PC-9 (cell line): ENCODE measurements at regions not wholly inside any gene's neighbourhood (a gene's known extent, or its start where the extent isn't known, plus 50 kb on each side); places are given as distances from the start of the nearest gene placed in this dataset.

Source experiments
- BruUV-seq: library from RNA; stranded (reverse); fragments of 400-500 nt; replicated peaks from 2 replicates; lab custom pipeline; 2021; lab: Mats Ljungman, UMichigan
- CTCF ChIA-PET: fragments of 300-600 bp; sonication (Branson Sonifier 250); formaldehyde crosslinking; loops from one replicate; lab custom pipeline; 2022; ENCODE audit warnings: antibody characterized with exemption; lab: Charles Lee
- POLR2A ChIA-PET: fragments of 300-600 bp; sonication (Branson Sonifier 250); formaldehyde crosslinking; loops from one replicate; lab custom pipeline; 2022; ENCODE audit warnings: antibody characterized with exemption; ENCODE audit not compliant: unreplicated experiment; lab: Charles Lee
- DNase-seq, 2 experiments: peaks; one replicate each; pipeline versions ENCODE4 v3.0.0 to v3.0.0-alpha.2; 2015 to 2022; ENCODE audit warnings: mixed read lengths in 1 of 2
- H2AFZ ChIP-seq: fragments of 200-600 bp; sonication (generic); 2 replicates; pipeline ENCODE4 v1.8.1; 2017; ENCODE audit warnings: antibody characterized with exemption
- H3F3A ChIP-seq: fragments of 200-600 bp; sonication (generic); 2 replicates; pipeline ENCODE4 v1.8.1; 2017; ENCODE audit warnings: antibody characterized with exemption, mild to moderate bottlenecking, low read depth; ENCODE audit not compliant: insufficient read depth
- H3K27ac ChIP-seq: fragments of 200-600 bp; sonication (generic); 2 replicates; pipeline ENCODE4 v1.6.1; 2016; ENCODE audit warnings: mixed run types
- H3K27me3 ChIP-seq: fragments of 200-600 bp; sonication (generic); 2 replicates; pipeline ENCODE4 v1.6.1; 2016; ENCODE audit warnings: low read depth, mixed run types; ENCODE audit not compliant: insufficient read depth
- H3K36me3 ChIP-seq: fragments of 200-600 bp; sonication (generic); 2 replicates; pipeline ENCODE4 v1.6.1; 2016; ENCODE audit warnings: low read depth, mixed run types
- H3K4me1 ChIP-seq: fragments of 200-600 bp; sonication (generic); replicated peaks from 2 replicates; pipeline ENCODE4 v1.6.1; 2016; ENCODE audit warnings: mixed run types; ENCODE audit not compliant: insufficient read depth
- H3K4me2 ChIP-seq: fragments of 200-600 bp; sonication (generic); 2 replicates; pipeline ENCODE4 v1.6.1; 2017; ENCODE audit warnings: mixed run types
- H3K4me3 ChIP-seq: fragments of 200-600 bp; sonication (generic); 2 replicates; pipeline ENCODE4 v1.6.1; 2016; ENCODE audit warnings: mixed run types
- H3K79me2 ChIP-seq: fragments of 200-600 bp; sonication (generic); 2 replicates; pipeline ENCODE4 v1.6.1; 2017; ENCODE audit warnings: low read depth, mixed run types
- H3K9me2 ChIP-seq: fragments of 200-600 bp; sonication (generic); 2 replicates; pipeline ENCODE4 v1.8.1; 2017; ENCODE audit warnings: mild to moderate bottlenecking; ENCODE audit not compliant: insufficient read depth
- H3K9me3 ChIP-seq: fragments of 200-600 bp; sonication (generic); 2 replicates; pipeline ENCODE4 v1.8.1; 2016; ENCODE audit warnings: low read depth; ENCODE audit not compliant: insufficient read depth
- H4K20me1 ChIP-seq: fragments of 200-600 bp; sonication (generic); 2 replicates; pipeline ENCODE4 v1.8.1; 2017; ENCODE audit not compliant: insufficient read depth
- CTCF ChIP-seq: fragments of 200-600 bp; sonication (generic); conservative IDR thresholded peaks from 2 replicates; pipeline ENCODE4 v1.6.1; 2017; ENCODE audit warnings: mixed run types, antibody characterized with exemption, mild to moderate bottlenecking, moderate library complexity
- EZH2 ChIP-seq: fragments of 200-600 bp; sonication (generic); IDR thresholded peaks from 2 replicates; pipeline ENCODE4 v1.8.0; 2017; ENCODE audit warnings: antibody characterized with exemption, low read depth
- intact Hi-C: fragments of 100-400 bp; cut with micrococcal nuclease; formaldehyde crosslinking; loops from one replicate; pipeline ENCODE4 v1.10.0; 2022; ENCODE audit not compliant: unreplicated experiment

- TF ChIP-seq EZH2, result no peak
- no peak for TF ChIP-seq CTCF
- POLR2A ChIA-PET, result no interaction called here
- no peaks in the 10 kb centered on the region for H3K9me3 ChIP-seq
- intact Hi-C loops, result no loop called here
- no peak overlapping the region for H3K4me3 ChIP-seq
- H3K4me2 ChIP-seq, result no peak overlapping the region
- no peaks in the 10 kb centered on the region for H3K36me3 ChIP-seq
- H3K4me1 ChIP-seq, result no peaks in the 10 kb centered on the region
- CTCF ChIA-PET, result interaction anchor here (1.0 kb wide), 1 partner anchor 44 kb away, joined by 4 read pairs; no protein-coding TSS in a partner anchor
- H3K27ac ChIP-seq, result no peak overlapping the region
- no peaks in the 10 kb centered on the region for H3F3A ChIP-seq
- no peaks in the 10 kb centered on the region for H3K9me2 ChIP-seq
- H3K79me2 ChIP-seq, result no peaks in the 10 kb centered on the region
- no peak overlapping the region for H2AFZ ChIP-seq
- no peaks in the 10 kb centered on the region for H3K27me3 ChIP-seq
- DNase-seq, result no peak
- H4K20me1 ChIP-seq, result no peaks in the 10 kb centered on the region
- BruUV-seq, result no TSS peak
Measured at GRCh38 chr2:215782295-215782694, 231.1 kb downstream of the MREG start.

DNA sequence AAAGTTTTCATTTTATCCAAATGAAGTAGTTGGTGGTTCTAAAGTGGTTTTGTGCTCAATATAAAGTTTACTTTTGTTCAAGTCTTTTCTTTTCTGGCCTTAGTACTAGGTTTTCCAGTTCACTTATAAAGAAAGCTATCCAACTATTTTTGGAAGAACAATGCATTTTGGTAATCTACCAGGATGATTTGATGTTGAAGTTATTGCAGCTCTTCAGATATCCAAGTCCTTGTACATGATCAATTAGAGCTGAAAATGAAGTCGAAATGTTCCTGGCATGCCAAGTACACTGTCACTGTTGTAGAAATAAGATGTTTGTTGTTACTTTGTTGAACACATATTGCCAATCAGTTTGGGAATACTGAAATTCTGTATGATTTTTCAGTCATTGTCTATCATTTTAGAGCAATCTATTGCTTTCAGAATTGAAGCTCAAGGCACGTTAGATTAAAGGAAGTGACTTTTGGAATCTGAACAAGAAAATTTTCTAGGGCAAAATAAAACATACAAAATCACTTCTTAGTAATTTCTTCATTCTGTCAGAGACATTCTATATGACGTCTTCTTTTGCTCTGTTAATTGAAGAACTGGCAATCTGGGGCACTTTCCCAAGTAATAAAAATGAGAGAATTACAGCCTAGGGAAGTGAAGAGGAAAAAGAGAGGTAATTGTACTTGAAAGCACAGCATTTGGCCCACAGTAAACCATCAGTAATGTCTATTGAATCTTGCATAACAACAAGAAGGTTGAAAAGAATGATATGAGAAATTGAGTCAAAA lies 232.3 kb downstream of the MREG start:
- Histone ChIP-seq H3K4me2 (no peak overlapping the region), H3K4me1 (no peaks in the 10 kb centered on the region), H3K27me3 (no peaks in the 10 kb centered on the region), H2AFZ (no peak overlapping the region), H3K79me2 (no peaks in the 10 kb centered on the region), H4K20me1 (no peaks in the 10 kb centered on the region), H3K9me2 (no peaks in the 10 kb centered on the region), H3K4me3 (no peak overlapping the region), H3F3A (no peaks in the 10 kb centered on the region), H3K27ac (no peak overlapping the region), H3K9me3 (no peaks in the 10 kb centered on the region), H3K36me3 (no peaks in the 10 kb centered on the region)
- DNase-seq, result no peak
- no peak for TF ChIP-seq CTCF
- no peak for TF ChIP-seq EZH2
- intact Hi-C loops, result no loop called here
- ChIA-PET POLR2A (no interaction called here), CTCF (interaction anchor here (0.5 kb wide), 1 partner anchor 982 kb away, joined by 5 read pairs; no protein-coding TSS in a partner anchor)
- BruUV-seq, result no TSS peak

DNA sequence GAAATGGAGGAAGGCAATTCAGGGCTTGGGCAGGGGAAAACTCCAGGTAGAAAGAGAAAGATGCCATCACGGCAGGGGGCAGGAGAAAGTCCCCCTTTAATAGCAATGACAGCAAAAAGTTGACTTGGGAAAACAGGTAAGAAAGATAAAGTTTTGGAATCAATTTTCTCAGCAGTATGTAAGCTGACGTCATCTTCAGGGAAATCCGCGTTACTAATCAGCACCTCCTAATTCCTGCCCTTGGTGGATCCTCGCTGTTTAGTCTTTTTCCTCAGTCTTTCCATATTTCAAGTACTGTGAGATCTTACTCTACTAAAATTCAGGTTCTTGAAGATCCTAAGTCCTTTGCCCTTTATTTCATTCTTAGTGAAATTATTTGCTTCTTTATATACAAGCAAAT lies 233.0 kb downstream of the MREG start:
- Histone ChIP-seq H3F3A (no peaks in the 10 kb centered on the region), H4K20me1 (no peaks in the 10 kb centered on the region), H3K9me3 (no peaks in the 10 kb centered on the region), H3K27ac (no peak overlapping the region), H3K9me2 (no peaks in the 10 kb centered on the region), H3K27me3 (no peaks in the 10 kb centered on the region), H3K4me2 (no peak overlapping the region), H2AFZ (no peak overlapping the region), H3K4me3 (no peak overlapping the region), H3K79me2 (no peaks in the 10 kb centered on the region), H3K36me3 (no peaks in the 10 kb centered on the region), H3K4me1 (no peaks in the 10 kb centered on the region)
- POLR2A ChIA-PET, result no interaction called here
- no TSS peak for BruUV-seq
- DNase-seq, result no peak
- CTCF ChIA-PET, result no interaction called here
- TF ChIP-seq CTCF, result no peak
- TF ChIP-seq EZH2, result no peak
- intact Hi-C loops, result no loop called here
